H9 (cell line): ENCODE measurements at regions not wholly inside any gene's neighbourhood (a gene's known extent, or its start where the extent isn't known, plus 50 kb on each side); places are given as distances from the start of the nearest gene placed in this dataset.

Experiments used
- DNase-seq: peaks from one replicate; pipeline ENCODE4 v3.0.0-alpha.2; 2017
- H2AFZ ChIP-seq: one replicate; pipeline ENCODE4 v1.6.1; 2013; ENCODE audit warnings: mild to moderate bottlenecking, low read length, control low read depth, moderate library complexity
- H2AK5ac ChIP-seq: 2 replicates; pipeline ENCODE4 v1.6.1; 2013; ENCODE audit warnings: low read length, control low read depth, mixed read lengths; ENCODE audit not compliant: insufficient read length
- H2BK120ac ChIP-seq: one replicate; pipeline ENCODE4 v1.6.1; 2013; ENCODE audit warnings: low read depth, mild to moderate bottlenecking, low read length, control low read depth, inconsistent platforms; ENCODE audit not compliant: poor library complexity, severe bottlenecking
- H2BK12ac ChIP-seq: 2 replicates; pipeline ENCODE4 v1.6.1; 2013; ENCODE audit warnings: low read length, control low read depth, mixed read lengths, low read depth; ENCODE audit not compliant: insufficient read length
- H2BK15ac ChIP-seq: 2 replicates; pipeline ENCODE4 v1.6.1; 2013; ENCODE audit warnings: low read depth, low read length, control low read depth
- H2BK20ac ChIP-seq: one replicate; pipeline ENCODE4 v1.6.1; 2013; ENCODE audit warnings: low read depth, mild to moderate bottlenecking, low read length, control low read depth, inconsistent platforms; ENCODE audit not compliant: poor library complexity, severe bottlenecking
- H2BK5ac ChIP-seq: 2 replicates; pipeline ENCODE4 v1.6.1; 2013; ENCODE audit warnings: low read length, control low read depth, mixed read lengths; ENCODE audit not compliant: insufficient read length
- H3K14ac ChIP-seq: 2 replicates; pipeline ENCODE4 v1.6.1; 2013; ENCODE audit warnings: low read length, control low read depth; ENCODE audit not compliant: insufficient read depth
- H3K18ac ChIP-seq: 2 replicates; pipeline ENCODE4 v1.6.1; 2013; ENCODE audit warnings: low read depth, mild to moderate bottlenecking, mixed read lengths, low read length, control low read depth; ENCODE audit not compliant: insufficient read length
- H3K23ac ChIP-seq: 2 replicates; pipeline ENCODE4 v1.6.1; 2013; ENCODE audit warnings: low read length, control low read depth, mixed read lengths, low read depth; ENCODE audit not compliant: insufficient read length
- H3K23me2 ChIP-seq: 2 replicates; pipeline ENCODE4 v1.6.1; 2013; ENCODE audit warnings: low read depth, mild to moderate bottlenecking, mixed read lengths, low read length, control low read depth; ENCODE audit not compliant: insufficient read length, poor library complexity, severe bottlenecking
- H3K27ac ChIP-seq: 2 replicates; pipeline ENCODE4 v1.5.1; 2013; ENCODE audit warnings: low read length, control low read depth, mixed read lengths, low read depth; ENCODE audit not compliant: insufficient read length
- H3K27me3 ChIP-seq: 2 replicates; pipeline ENCODE4 v1.6.1; 2013; ENCODE audit warnings: low read length, control low read depth, inconsistent platforms; ENCODE audit not compliant: insufficient read depth
- H3K4ac ChIP-seq: 2 replicates; pipeline ENCODE4 v1.6.1; 2013; ENCODE audit warnings: low read depth, mild to moderate bottlenecking, control low read depth, inconsistent platforms, low read length, moderate library complexity
- H3K4me1 ChIP-seq: 2 replicates; pipeline ENCODE4 v1.6.1; 2013; ENCODE audit warnings: low read length, control low read depth, inconsistent platforms; ENCODE audit not compliant: insufficient read depth
- H3K4me2 ChIP-seq: 2 replicates; pipeline ENCODE4 v1.6.1; 2013; ENCODE audit warnings: low read length, control low read depth, mixed read lengths; ENCODE audit not compliant: insufficient read length, insufficient read depth
- H3K56ac ChIP-seq: 2 replicates; pipeline ENCODE4 v1.6.1; 2013; ENCODE audit warnings: low read depth, mild to moderate bottlenecking, mixed read lengths, low read length, control low read depth; ENCODE audit not compliant: insufficient read length
- H3K79me1 ChIP-seq: 2 replicates; pipeline ENCODE4 v1.6.1; 2013; ENCODE audit warnings: low read depth, mild to moderate bottlenecking, moderate library complexity, low read length, control low read depth, inconsistent platforms; ENCODE audit not compliant: insufficient read depth, poor library complexity, severe bottlenecking
- H3K79me2 ChIP-seq: 2 replicates; pipeline ENCODE4 v1.6.1; 2013; ENCODE audit warnings: low read length, control low read depth, inconsistent platforms; ENCODE audit not compliant: insufficient read depth
- H3K9ac ChIP-seq: 2 replicates; pipeline ENCODE4 v1.6.1; 2013; ENCODE audit warnings: low read length, control low read depth, mixed read lengths; ENCODE audit not compliant: insufficient read length; ENCODE audit errors: extremely low read depth
- H3K9me3 ChIP-seq: one replicate; pipeline ENCODE4 v1.6.1; 2013; ENCODE audit warnings: low read depth, low read length, inconsistent platforms; ENCODE audit not compliant: control insufficient read depth
- H3T11ph ChIP-seq: one replicate; pipeline ENCODE4 v1.6.1; 2013; ENCODE audit warnings: mild to moderate bottlenecking, low read length, control low read depth, inconsistent platforms
- H4K20me1 ChIP-seq: one replicate; pipeline ENCODE4 v1.6.1; 2013; ENCODE audit not compliant: control insufficient read depth, insufficient read length, insufficient read depth
- H4K5ac ChIP-seq: 2 replicates; pipeline ENCODE4 v1.6.1; 2013; ENCODE audit warnings: low read depth, mild to moderate bottlenecking, mixed read lengths, low read length, control low read depth; ENCODE audit not compliant: insufficient read length
- H4K8ac ChIP-seq: replicated peaks from 2 replicates; pipeline ENCODE4 v1.6.1; 2013; ENCODE audit warnings: low read length, control low read depth, mixed read lengths, low read depth; ENCODE audit not compliant: insufficient read length
- H4K91ac ChIP-seq: 2 replicates; pipeline ENCODE4 v1.6.1; 2013; ENCODE audit warnings: low read depth, mild to moderate bottlenecking, moderate library complexity, mixed read lengths, low read length, control low read depth; ENCODE audit not compliant: insufficient read length
- H3K27ac Mint-ChIP-seq, 3 experiments: 2 replicates in 2 of 3; 3 replicates in 1 of 3; pipeline ENCODE4 v1.8.0; 2020 to 2021; ENCODE audit warnings: mixed read lengths in 3 of 3, mild to moderate bottlenecking in 1 of 3, moderate library complexity in 1 of 3
- H3K27me3 Mint-ChIP-seq: 2 replicates; pipeline ENCODE4 v1.8.0; 2021; ENCODE audit warnings: low read depth, mild to moderate bottlenecking, moderate library complexity, mixed read lengths
- H3K36me3 Mint-ChIP-seq, 3 experiments: 2 replicates in 2 of 3; 3 replicates in 1 of 3; pipeline ENCODE4 v1.8.0; 2020 to 2021; ENCODE audit warnings: low read depth in 3 of 3, mixed read lengths in 3 of 3; ENCODE audit not compliant: insufficient read depth in 1 of 3
- H3K4me1 Mint-ChIP-seq, 2 experiments: 2 replicates each; pipeline ENCODE4 v1.8.0; 2020; ENCODE audit warnings: mixed read lengths in 2 of 2
- H3K4me3 Mint-ChIP-seq, 2 experiments: 2 replicates in 1 of 2; 3 replicates in 1 of 2; pipeline ENCODE4 v1.8.0; 2020 to 2021; ENCODE audit warnings: mild to moderate bottlenecking in 2 of 2, mixed read lengths in 2 of 2, moderate library complexity in 1 of 2
- H3K9me3 Mint-ChIP-seq, 2 experiments: 2 replicates in 1 of 2; 3 replicates in 1 of 2; pipeline ENCODE4 v1.8.0; 2020; ENCODE audit warnings: mild to moderate bottlenecking in 2 of 2, mixed read lengths in 2 of 2, moderate library complexity in 1 of 2
- CTCF ChIP-seq: fragments of 200-600 bp; sonication (generic); conservative IDR thresholded peaks from 3 replicates; pipeline ENCODE4 v1.8.0; 2021; ENCODE audit warnings: antibody characterized with exemption, mild to moderate bottlenecking
- WGBS: extraction: QIAGEN DNeasy Blood & Tissue Kit; methylation state at CpG from one replicate; pipeline ENCODE4 v1.1.7; 2013; ENCODE audit warnings: missing lambda C conversion rate, low lambda C conversion rate, mixed read lengths; ENCODE audit not compliant: insufficient read length; ENCODE audit errors: extremely low coverage; 5-methylcytosine and 5-hydroxymethylcytosine counted together

GRCh38 chr12:60210756-60211155 lies 614.9 kb downstream of the SLC16A7 start:
- Histone ChIP-seq H2AK5ac (no peak overlapping the region), H4K5ac (no peak overlapping the region), H3K9me3 (no peaks in the 10 kb centered on the region), H2BK120ac (no peak overlapping the region), H3K4me2 (no peak overlapping the region), H2BK12ac (no peak overlapping the region), H3K18ac (no peak overlapping the region), H3K9ac (no peak overlapping the region), H3K23ac (no peak overlapping the region), H3K56ac (no peak overlapping the region), H4K91ac (no peak overlapping the region), H3K23me2 (no peaks in the 10 kb centered on the region), H2AFZ (no peak overlapping the region), H2BK5ac (no peak overlapping the region), H2BK20ac (no peak overlapping the region), H3K27ac (no peak overlapping the region), H3K27me3 (no peaks in the 10 kb centered on the region), H4K20me1 (no peaks in the 10 kb centered on the region), H4K8ac (no peak overlapping the region), H3K79me1 (no peaks in the 10 kb centered on the region), H3K4ac (no peak overlapping the region), H3T11ph (no peak overlapping the region), H3K79me2 (no peaks in the 10 kb centered on the region), H3K4me1 (no peaks in the 10 kb centered on the region), H2BK15ac (no peak overlapping the region), H3K14ac (no peak overlapping the region)
- Mint-ChIP-seq H3K4me1 (no peaks in the 10 kb centered on the region; a peak in 1 of 4 replicates), H3K9me3 (peaks cover 15 to 28% of the 10 kb centered on the region in 2 experiments), H3K36me3 (peaks cover 6 to 32% (median 16%) of the 10 kb centered on the region in 3 experiments; a peak in 5 of 7 replicates), H3K4me3 (no peak overlapping the region), H3K27me3 (no peaks in the 10 kb centered on the region), H3K27ac (no peak overlapping the region)
- TF ChIP-seq CTCF, result no peak
- WGBS, result no CpG with 5 or more reads among the region's 5 CpGs
- DNase-seq, result no peak
